Neural cell (in vitro differentiated cells): ENCODE measurements at regions not wholly inside any gene's neighbourhood (a gene's known extent, or its start where the extent isn't known, plus 50 kb on each side); places are given as distances from the start of the nearest gene placed in this dataset.

Experiments
- H2AFZ ChIP-seq: fragments of 200-600, 300-800 bp; sonication (generic), shearing (Covaris generic); 2 replicates; pipeline ENCODE4 v1.6.0; 2014; ENCODE audit warnings: low read depth, mild to moderate bottlenecking, antibody characterized with exemption, low read length, moderate library complexity
- H3F3A ChIP-seq: fragments of 200-600 bp; shearing (Covaris generic); 2 replicates; pipeline ENCODE4 v1.6.1; 2016; ENCODE audit warnings: mild to moderate bottlenecking, moderate library complexity, mixed read lengths, antibody characterized with exemption, low read length; ENCODE audit not compliant: insufficient read depth, poor library complexity, severe bottlenecking
- H3K27ac ChIP-seq: fragments of 200-600, 300-800 bp; sonication (generic), shearing (Covaris generic); 2 replicates; pipeline ENCODE4 v1.5.1; 2014; ENCODE audit warnings: mild to moderate bottlenecking, low read length, moderate library complexity
- H3K27me3 ChIP-seq: fragments of 300-800, 200-600 bp; sonication (generic), shearing (Covaris generic); 2 replicates; pipeline ENCODE4 v1.6.0; 2014; ENCODE audit warnings: mild to moderate bottlenecking, low read depth, low read length, moderate library complexity; ENCODE audit not compliant: insufficient read depth
- H3K36me3 ChIP-seq: fragments of 300-800, 200-600 bp; sonication (generic), shearing (Covaris generic); 2 replicates; pipeline ENCODE4 v1.5.1; 2014; ENCODE audit warnings: mild to moderate bottlenecking, antibody characterized with exemption, low read length, moderate library complexity; ENCODE audit not compliant: insufficient read depth
- H3K4me2 ChIP-seq: fragments of 300-800, 200-600 bp; sonication (generic), shearing (Covaris generic); 2 replicates; pipeline ENCODE4 v1.6.0; 2014; ENCODE audit warnings: mild to moderate bottlenecking, low read length
- H3K4me3 ChIP-seq: fragments of 300-800, 200-600 bp; sonication (generic), shearing (Covaris generic); 2 replicates; pipeline ENCODE4 v1.5.1; 2014; ENCODE audit warnings: mild to moderate bottlenecking, low read length, moderate library complexity
- H3K79me2 ChIP-seq: fragments of 200-600 bp; shearing (Covaris generic); replicated peaks from 2 replicates; pipeline ENCODE4 v1.6.0; 2014; ENCODE audit warnings: mild to moderate bottlenecking, low read length, moderate library complexity; ENCODE audit not compliant: insufficient read depth
- H3K9ac ChIP-seq: fragments of 300-800, 200-600 bp; sonication (generic), shearing (Covaris generic); 2 replicates; pipeline ENCODE4 v1.6.1; 2016; ENCODE audit warnings: mild to moderate bottlenecking, low read length, mixed read lengths
- H3K9me2 ChIP-seq: fragments of 200-600 bp; shearing (Covaris generic); 2 replicates; pipeline ENCODE4 v1.6.1; 2016; ENCODE audit warnings: mild to moderate bottlenecking, low read length, mixed read lengths; ENCODE audit not compliant: insufficient read depth
- H3K9me3 ChIP-seq: fragments of 200-600, 300-800 bp; sonication (generic), shearing (Covaris generic); 2 replicates; pipeline ENCODE4 v1.6.1; 2016; ENCODE audit warnings: mild to moderate bottlenecking, mixed run types, low read length, moderate library complexity, mixed read lengths
- H4K20me1 ChIP-seq: fragments of 200-600 bp; shearing (Covaris generic); 2 replicates; pipeline ENCODE4 v1.6.1; 2016; ENCODE audit warnings: mild to moderate bottlenecking, mixed run types; ENCODE audit not compliant: insufficient read depth
- EP300 ChIP-seq: fragments of 450-650 bp; conservative IDR thresholded peaks from 2 replicates; pipeline ENCODE4 v1.6.1; 2014; ENCODE audit warnings: antibody characterized with exemption, mild to moderate bottlenecking, moderate library complexity; ENCODE audit not compliant: poor library complexity, severe bottlenecking
- EZH2 ChIP-seq: fragments of 200-600, 300-800 bp; shearing (Covaris generic), sonication (generic); IDR thresholded peaks from 2 replicates; pipeline ENCODE4 v1.6.1; 2014; ENCODE audit warnings: antibody characterized with exemption, low read length, borderline replicate concordance, mild to moderate bottlenecking; ENCODE audit not compliant: insufficient read depth, poor library complexity, severe bottlenecking
- MXI1 ChIP-seq: fragments of 450-650 bp; conservative IDR thresholded peaks from 2 replicates; pipeline ENCODE4 v1.6.1; 2014; ENCODE audit warnings: antibody characterized with exemption, mild to moderate bottlenecking; ENCODE audit not compliant: poor library complexity, severe bottlenecking
- POLR2AphosphoS5 ChIP-seq: IDR thresholded peaks from 2 replicates; pipeline ENCODE4 v1.6.1; 2012
- RAD21 ChIP-seq: fragments of 450-650 bp; conservative IDR thresholded peaks from 2 replicates; pipeline ENCODE4 v1.6.1; 2014; ENCODE audit warnings: antibody characterized with exemption, mild to moderate bottlenecking, moderate library complexity
- REST ChIP-seq: IDR thresholded peaks from 2 replicates; pipeline ENCODE4 v1.6.1; 2012; ENCODE audit warnings: borderline replicate concordance
- SMC3 ChIP-seq: fragments of 450-650 bp; conservative IDR thresholded peaks from 2 replicates; pipeline ENCODE4 v1.6.1; 2014; ENCODE audit warnings: antibody characterized with exemption, mild to moderate bottlenecking, moderate library complexity; ENCODE audit not compliant: poor library complexity
- TAF1 ChIP-seq: IDR thresholded peaks from 2 replicates; pipeline ENCODE4 v1.6.1; 2012; ENCODE audit warnings: low read depth
- TF ChIP-seq, protein P1 (sequence below): fragments of 450-650 bp; IDR thresholded peaks from 2 replicates; pipeline ENCODE4 v1.5.1; 2014; ENCODE audit warnings: antibody characterized with exemption, mild to moderate bottlenecking, moderate library complexity; ENCODE audit not compliant: poor library complexity, severe bottlenecking

DNA sequence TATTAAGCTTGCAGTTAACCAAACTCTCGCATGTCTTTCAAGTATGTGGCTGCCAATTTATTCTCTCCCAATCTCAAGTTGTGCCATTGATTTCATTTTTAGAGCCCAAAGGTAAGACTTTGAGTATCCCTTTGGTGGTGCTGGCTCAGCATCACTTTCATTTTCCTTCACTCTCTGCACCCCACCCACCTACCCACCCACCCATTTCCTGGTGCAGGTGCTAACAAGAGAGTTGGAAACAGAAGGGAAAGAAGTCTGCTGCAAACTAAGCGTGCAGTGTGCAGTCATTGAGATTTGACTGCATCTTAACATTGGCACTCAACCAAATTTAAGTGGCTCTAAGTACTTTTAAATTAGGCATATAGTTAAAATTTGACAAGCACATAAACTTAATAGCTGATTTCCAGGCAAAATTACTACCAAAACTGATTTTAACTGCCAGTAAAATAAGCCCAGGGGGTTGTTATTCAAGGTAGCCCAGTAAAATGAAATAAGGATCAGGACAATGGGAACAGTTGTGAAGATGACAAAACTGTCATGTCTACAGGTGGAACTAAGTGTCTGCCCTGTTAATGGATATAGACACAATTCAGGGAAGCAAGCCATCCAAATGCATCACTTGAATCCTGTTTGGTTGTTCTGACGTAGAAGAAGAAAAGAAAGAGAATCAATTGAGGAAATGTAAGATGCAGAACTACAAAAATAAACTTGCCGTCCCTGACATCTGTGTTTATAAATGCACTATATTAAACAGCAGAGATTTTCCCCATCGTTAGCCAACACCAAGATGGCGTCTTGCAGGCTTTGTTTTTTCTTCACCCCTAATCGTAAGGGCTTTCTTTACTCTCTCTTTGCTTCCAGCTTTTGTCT is 184.2 kb downstream of the KDR start:
- Histone ChIP-seq H3K9me2 (no peaks in the 10 kb centered on the region), H3K4me3 (no peak overlapping the region), H3K79me2 (no peaks in the 10 kb centered on the region), H3K36me3 (no peaks in the 10 kb centered on the region), H3K9ac (no peak overlapping the region), H3K27ac (no peak overlapping the region), H3K9me3 (no peaks in the 10 kb centered on the region), H3K27me3 (no peaks in the 10 kb centered on the region), H4K20me1 (no peaks in the 10 kb centered on the region), H3K4me2 (no peak overlapping the region), H3F3A (no peaks in the 10 kb centered on the region), H2AFZ (no peak overlapping the region)
- TF ChIP-seq RAD21 (no peak), REST (no peak), POLR2AphosphoS5 (no peak), TAF1 (no peak), EZH2 (no peak), MXI1 (no peak), SMC3 (no peak), EP300 (no peak)
- TF ChIP-seq, protein P1, sequence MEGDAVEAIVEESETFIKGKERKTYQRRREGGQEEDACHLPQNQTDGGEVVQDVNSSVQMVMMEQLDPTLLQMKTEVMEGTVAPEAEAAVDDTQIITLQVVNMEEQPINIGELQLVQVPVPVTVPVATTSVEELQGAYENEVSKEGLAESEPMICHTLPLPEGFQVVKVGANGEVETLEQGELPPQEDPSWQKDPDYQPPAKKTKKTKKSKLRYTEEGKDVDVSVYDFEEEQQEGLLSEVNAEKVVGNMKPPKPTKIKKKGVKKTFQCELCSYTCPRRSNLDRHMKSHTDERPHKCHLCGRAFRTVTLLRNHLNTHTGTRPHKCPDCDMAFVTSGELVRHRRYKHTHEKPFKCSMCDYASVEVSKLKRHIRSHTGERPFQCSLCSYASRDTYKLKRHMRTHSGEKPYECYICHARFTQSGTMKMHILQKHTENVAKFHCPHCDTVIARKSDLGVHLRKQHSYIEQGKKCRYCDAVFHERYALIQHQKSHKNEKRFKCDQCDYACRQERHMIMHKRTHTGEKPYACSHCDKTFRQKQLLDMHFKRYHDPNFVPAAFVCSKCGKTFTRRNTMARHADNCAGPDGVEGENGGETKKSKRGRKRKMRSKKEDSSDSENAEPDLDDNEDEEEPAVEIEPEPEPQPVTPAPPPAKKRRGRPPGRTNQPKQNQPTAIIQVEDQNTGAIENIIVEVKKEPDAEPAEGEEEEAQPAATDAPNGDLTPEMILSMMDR = no peak

DNA sequence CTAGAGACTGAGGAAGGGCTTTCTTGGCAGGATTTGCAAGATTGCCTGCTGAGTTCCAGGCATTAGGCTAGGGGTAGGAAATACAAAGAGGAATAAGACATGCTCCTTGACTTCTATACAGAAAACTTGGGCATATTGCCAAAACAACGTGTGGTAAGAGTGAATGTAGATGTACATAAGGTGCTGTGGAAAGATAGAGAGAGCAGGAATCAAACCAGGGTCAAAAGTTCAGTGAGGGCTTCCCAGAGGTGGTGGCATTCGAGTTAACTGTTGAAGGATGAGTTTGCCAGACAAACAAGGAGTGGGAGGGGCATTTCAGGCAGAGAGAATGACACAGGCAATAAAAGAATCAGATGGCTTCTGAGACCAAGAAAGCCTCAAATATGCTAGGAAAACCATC is 187.9 kb downstream of the KDR start:
- H2AFZ ChIP-seq = no peak overlapping the region
- no peaks in the 10 kb centered on the region for H4K20me1 ChIP-seq
- no peak overlapping the region for H3K9ac ChIP-seq
- H3K36me3 ChIP-seq = no peaks in the 10 kb centered on the region
- H3K27ac ChIP-seq = no peak overlapping the region
- H3K4me3 ChIP-seq = no peak overlapping the region
- H3K9me3 ChIP-seq = no peaks in the 10 kb centered on the region
- TF ChIP-seq EP300 = no peak
- no peak for TF ChIP-seq REST
- no peak for TF ChIP-seq POLR2AphosphoS5
- TF ChIP-seq MXI1 = no peak
- no peak for TF ChIP-seq SMC3
- no peak for TF ChIP-seq RAD21
- TF ChIP-seq TAF1 = no peak
- TF ChIP-seq, protein P1 = no peak
- no peak for TF ChIP-seq EZH2
- no peak overlapping the region for H3K4me2 ChIP-seq
- H3F3A ChIP-seq = no peaks in the 10 kb centered on the region
- no peaks in the 10 kb centered on the region for H3K27me3 ChIP-seq
- H3K79me2 ChIP-seq = no peaks in the 10 kb centered on the region
- no peaks in the 10 kb centered on the region for H3K9me2 ChIP-seq
